ENCODE measurements at regions not wholly inside any gene's neighbourhood (a gene's known extent, or its start where the extent isn't known, plus 50 kb on each side); places are given as distances from the start of the nearest gene placed in this dataset.

DNA sequence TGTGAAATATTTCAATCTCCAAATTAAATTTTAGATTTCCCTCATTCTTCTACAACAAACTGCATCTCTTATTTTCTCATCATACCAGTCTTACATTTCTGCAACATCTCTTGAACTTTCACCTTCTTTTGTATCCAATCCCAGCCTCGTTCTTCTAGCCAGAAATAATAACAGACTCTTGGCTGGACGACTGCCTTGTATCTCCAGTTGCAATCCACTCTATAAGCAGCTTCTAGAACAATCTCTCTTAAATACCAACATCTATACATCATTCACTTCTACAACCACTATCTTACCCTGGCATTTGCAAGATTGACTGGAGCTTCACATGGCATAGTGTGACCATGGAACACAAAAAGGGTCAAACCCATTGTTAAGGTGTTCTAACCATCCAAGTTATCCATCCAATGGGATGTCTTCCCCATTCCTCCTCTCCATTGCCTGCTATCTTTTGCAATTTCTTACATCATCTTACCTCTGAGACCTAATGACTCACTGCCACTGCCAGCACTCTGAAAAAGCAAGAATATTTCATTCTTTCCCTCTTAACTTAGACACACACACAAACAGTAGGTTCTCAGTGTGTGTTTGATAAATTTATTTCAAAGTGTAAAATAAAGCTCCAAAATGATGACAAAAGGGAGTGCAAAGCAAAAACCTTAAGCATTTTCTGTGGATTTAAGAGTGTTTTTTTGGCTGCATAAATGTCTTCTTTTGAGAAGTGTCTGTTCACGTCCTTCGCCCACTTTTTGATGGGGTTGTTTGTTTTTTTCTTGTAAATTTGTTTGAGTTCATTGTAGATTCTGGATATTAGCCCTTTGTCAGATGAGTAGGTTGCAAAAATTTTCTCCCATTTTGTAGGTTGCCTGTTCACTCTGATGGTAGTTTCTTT lies 145.6 kb downstream of the METTL4 start:
- no peak for DNase-seq (ENCODE audit: low spot score)

DNA sequence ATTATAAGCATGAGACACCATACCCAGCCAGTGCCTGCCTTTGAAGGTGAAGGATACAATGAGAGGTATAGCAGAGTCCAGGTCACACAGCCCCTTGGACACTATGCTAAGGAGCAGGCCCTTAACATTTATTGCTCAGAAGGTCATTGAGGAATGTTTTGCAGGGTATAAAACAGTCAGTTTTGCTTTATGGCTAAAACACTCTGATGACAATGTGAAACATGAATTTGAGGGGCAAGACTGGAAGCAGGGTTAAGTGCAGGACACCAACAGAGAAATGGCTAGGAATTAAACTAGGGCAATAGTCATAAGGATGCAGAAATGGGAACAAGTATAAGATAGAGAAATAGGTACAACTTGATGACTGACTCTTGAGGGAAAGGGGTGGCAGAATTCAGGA lies 141.1 kb downstream of the METTL4 start:
- no peak for DNase-seq (ENCODE audit: low spot score)

DNA sequence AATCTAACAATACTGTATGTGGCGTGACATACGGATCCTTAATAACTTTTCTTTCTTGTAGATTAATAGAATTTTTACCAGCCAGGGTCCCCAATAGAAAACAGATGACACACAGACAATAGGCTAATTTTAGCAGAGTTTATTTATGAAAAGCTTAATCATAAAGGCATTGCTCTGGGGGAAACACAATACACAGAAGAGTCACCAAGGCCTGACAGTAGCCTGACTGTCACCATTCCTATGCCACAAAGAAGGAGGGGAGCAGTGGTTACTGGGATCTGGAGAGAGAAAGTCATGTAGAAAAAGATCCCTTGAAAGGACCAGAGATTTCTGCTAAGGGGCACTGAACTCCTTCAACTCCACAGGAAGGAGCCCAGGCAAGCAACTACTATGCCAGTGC lies 139.5 kb downstream of the METTL4 start:
- DNase-seq (ENCODE audit: low spot score): no peak

DNA sequence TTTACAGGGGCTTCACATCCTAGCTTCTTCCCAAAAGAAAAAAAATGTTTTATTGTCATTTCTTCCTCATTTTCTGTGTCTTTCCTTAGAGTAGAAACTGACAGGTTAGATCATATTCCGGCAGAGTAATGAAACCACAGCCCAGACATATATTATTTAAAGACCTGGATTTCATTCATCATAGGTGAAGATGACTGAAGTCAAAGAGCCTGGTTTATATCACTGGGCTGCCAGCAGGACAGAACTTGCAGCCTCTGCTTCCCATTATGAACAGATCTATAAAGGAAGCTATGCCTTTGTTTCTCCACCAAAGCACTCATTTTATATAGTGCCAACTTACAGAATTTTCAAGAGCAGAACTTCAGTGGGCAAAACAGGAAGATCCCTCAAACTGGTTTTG lies 137.9 kb downstream of the METTL4 start:
- no peak for DNase-seq (ENCODE audit: low spot score)

DNA sequence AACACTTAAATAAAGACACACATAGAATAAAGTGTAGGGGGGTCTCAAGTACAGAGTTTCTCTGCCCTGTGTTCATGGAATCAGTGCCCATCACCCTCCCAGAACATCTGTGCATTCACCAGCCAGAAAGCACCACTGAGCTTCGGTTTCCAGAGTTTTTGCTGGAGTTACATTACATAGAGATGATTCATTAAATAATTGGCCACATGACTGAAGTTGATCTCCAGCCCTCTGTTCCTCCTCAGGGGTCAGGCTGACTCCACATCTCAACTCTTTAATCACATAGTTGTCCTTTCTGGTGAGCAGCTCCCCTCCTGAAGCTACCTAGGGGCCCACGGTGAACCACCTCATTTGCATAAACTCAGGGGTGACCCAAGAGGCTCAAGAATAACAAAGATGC lies 129.8 kb downstream of the METTL4 start:
- DNase-seq (ENCODE audit: low spot score): no peak

DNA sequence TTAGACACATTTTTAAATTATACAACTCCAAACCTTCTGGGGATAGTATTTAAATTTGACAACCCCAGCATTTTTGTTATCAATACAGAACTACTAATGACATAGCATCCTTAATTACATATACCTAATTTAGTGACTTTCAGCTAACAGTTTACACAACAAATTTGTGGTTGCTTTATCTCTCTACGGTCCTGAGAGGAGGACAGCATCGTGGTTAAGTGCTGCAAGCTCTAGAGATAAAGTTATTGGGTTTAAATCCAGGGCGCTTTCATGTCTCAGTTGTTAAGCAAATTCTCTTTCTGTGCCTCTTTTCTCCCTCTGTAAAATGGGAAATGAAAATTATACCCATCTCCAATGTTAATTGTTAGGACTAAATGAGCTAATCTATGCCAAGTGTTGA lies 129.3 kb downstream of the METTL4 start:
- no peak for DNase-seq (ENCODE audit: low spot score)

DNA sequence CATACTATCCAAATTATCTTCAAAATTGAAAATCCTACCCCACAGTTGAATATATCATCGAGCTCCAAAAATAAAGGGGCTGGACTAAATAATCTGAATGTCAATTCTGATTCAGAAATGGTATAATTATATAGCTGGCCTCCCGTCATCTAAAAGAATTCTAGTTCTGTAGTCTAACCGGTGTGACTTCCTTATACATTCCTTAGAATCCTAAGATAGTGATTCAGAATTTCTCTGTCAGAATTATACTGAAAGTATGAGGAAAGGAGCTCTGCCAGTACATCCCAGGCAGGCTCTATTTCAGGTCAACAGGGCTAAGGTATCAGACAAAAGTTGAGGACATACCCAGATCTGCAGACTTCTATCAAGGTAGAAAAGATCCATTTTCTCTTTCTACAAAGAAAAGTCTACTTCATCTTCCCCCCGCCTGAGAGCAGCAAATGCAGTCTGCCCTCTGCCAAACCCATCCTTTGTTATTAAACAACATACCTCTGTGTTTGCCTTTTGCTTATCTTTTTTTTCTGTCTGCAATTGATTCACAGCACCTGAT lies 128.5 kb downstream of the METTL4 start:
- DNase-seq (ENCODE audit: low spot score): no peak

DNA sequence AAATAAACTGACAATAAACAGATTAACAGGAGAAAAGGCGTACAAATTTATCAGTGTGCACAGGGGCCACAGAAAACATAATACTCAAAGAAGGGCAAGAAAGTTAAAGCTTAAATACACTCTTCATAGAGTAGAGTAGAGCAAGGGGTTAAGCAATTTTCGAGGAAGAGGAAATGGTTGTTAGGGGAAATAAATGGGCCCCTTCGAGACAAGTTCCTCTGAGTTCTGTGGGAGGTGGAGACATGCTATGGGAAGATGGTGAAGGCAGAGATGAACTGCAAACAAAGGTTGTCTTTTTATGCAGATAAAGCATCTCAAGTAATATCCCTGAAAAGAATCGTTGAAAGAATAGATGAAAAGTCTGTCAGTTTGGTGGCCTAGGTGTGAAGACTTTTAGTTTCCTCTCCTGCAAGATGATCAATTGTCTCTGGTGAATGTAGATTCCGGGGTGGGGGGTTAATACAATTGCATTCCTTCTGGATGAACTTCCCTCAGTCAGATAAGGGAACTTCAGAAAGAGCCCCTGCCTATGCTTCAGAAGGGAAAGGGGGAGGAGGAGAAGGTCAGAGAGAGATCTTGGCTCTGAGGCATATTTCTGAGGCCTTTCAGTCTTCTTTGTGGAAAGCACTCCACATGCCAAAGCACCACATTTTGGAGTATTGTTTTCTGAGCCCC lies 127.0 kb downstream of the METTL4 start:
- no peak for DNase-seq (ENCODE audit: low spot score)

DNA sequence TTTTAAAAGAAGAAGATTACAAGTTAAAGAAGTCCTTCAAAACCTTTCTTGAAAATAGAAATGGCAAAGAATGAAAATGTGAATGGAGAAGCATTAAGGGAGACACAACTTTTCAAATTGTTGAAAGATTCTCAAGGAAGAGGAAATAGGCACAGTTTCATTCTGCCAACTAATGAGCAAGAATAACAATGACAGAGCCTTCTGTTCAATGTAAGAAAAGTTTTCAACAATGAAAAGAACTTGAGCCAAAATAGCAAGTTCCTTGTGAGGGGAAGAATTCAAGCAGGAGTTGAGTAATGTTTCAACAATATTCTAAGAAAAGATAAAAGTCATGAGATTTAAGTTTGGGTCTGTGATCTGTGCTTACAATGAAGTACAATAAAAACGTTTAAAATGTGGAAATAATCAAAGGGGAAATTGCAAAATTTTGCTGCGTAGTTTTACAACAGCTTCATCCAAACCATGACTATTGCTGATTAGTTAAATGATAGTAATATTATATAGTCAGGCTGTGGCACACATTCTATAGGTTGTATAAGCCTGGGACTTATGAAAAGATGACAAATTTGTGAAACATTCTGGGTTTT lies 122.6 kb downstream of the METTL4 start:
- no peak for DNase-seq (ENCODE audit: low spot score)

DNA sequence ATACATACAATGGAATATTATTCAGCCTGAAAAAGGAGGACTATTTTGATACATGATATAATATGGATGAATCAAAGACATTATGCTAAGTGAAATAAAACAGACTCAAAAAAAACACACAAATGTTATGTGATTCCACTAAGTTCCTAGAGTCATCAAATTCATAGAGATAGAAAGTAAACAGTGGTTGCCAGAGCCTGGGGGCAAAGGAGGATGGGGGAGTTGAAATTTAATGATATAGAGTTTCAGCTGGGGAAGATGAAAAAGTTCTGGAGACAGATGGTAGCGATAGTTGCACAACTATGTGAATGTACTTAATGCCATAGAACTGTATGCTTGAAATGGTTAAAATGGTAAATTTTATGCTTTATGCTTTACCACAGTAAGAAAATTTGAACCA lies 119.7 kb downstream of the METTL4 start:
- no peak for DNase-seq (ENCODE audit: low spot score)

DNA sequence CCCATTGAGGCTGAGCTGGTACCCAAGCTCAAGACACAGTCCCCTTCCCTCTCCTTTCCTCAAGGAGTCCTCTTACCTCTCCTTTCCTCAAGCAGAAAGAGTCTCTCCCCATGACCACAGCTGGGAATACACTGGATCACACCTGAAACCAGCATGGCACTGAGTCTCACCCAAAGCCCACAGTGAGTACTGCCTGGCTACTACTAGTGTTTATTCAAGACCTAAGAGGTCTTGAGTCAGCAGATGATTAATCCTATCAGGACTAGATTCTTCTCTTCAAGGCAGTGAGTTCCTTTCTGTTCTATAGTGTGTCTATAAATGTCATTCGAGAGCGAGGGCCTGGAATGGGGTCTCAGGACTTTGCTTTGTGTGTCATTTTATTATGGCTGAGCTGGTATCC lies 111.4 kb downstream of the METTL4 start:
- DNase-seq (ENCODE audit: low spot score): no peak

DNA sequence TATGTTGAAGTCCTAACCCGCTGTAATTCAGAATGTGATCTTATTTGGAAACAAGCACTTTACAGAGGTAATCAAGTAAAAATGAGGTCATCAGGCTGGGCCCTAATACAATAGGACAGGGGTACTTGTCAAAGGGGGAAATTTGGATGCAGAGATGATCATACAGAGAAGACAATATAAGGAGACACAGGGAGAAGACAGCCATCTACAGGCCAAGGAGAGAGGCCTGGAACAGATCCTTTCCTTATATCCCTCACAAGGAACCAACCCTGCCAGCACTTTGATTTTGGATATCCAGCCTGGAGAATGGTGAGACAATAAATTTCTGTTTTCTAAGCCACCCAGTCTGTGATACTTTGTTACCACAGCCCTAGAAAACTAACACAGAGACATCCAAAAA lies 104.3 kb downstream of the METTL4 start:
- DNase-seq (ENCODE audit: low spot score): no peak

DNA sequence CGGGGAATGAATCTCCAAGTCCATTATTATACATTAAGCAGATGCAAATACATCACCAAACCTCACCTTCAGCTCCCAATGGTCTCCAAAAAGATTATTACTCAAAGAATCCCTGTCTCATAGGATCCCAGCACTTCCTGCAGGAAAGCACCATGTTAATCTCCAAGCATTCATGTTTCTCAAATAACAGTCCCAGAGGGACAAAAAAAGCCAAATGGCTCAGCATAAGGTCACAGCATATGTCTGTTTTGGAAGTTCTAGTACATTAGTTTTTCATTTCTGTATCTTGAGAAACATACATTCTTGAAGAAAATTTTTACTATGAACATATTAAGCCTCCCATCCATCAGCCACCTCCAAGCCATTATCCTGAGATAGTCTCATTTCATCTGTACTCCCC lies 103.3 kb downstream of the METTL4 start:
- no peak for DNase-seq (ENCODE audit: low spot score)

DNA sequence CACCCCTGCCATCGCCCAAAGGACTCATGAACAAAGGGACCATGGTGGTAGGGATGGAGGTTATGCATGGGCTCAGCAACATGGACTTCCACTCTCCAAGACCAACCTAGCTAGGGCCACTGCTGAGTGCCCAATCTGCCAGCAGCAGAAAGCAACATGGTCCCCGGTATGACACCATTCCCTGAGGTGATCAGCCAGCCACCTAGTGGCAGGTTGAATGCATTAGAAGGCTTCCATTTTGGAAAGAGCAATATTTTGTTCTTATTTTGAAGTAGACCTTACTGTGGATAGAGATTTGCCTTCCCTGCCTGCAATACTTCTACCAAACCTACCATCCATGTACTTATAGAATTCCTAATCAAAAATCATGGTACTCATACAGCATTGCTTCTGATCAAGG lies 99.8 kb downstream of the METTL4 start:
- DNase-seq (ENCODE audit: low spot score): peak; percentile 10

DNA sequence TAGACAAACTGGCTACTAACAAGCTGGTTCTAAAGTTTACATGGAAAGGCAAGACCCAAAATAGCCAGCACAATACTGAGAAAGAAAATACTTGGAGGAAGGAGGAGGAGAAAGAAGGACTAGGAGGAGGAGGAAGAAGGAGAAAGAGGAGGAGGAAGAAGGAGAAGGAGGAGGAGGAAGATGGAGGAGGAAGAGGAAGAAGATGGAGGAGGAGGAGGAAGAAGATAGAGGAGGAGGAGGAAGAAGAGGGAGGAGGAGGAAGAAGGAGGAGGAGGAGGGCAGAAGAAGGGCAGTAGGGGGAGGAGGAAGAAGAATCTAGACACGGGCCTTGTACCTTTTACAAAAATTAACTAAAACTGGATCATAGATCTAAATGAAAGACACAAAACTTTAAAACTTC lies 92.6 kb downstream of the METTL4 start:
- DNase-seq (ENCODE audit: low spot score): no peak

DNA sequence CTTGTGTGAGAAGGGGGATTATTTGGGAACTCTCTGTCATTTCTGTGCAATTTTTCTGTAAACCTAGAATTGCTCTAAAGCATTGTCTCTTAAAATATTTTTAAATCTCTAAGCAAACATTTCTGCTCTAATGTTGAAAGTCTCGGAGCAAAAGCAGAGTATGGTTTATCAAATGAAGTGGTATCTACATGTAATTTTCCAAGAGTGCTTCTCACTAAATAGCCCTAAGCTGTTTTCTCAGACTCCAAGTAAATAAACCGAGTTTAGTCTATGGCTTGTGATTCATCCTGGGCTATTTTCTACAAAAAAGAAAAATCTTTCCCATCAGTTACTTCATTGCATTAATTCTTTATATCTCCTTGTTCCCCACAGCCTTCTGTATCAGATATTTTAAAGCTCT lies 90.8 kb downstream of the METTL4 start:
- DNase-seq (ENCODE audit: low spot score): no peak

DNA sequence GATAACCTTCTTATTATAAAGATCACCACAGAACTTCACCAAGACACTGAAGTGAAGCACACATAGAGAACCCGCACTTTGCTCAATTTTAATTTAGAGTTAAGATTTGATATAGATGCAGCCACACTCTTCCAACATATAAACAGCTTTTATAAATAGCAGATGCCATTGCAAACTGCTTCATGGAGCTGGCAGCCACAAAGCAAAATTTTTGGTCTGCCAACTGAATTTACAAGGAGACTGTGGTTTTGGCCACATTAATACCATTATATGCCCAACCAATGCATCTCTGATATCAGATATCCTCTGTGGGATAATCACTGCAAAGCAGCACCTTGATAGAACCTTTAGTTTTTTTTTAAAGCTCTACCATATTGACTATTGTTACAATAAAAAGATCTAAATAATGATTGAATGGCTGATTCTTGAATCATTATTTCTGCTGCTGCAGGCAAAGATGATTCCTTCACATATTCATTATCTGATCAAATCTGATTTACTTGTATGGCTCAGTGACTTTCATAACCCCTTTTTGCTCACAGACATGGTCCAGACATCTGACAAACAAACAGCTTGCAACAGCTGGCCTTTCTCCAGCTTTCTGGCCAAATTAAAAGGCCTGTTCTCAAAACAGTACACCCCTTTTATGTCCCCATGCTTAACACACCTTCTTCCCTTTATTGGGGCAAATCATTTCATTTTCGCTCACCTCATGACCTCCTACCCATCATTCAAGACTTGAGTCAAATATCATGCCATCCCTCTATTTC lies 88.4 kb downstream of the METTL4 start:
- no peak for DNase-seq (ENCODE audit: low spot score)

DNA sequence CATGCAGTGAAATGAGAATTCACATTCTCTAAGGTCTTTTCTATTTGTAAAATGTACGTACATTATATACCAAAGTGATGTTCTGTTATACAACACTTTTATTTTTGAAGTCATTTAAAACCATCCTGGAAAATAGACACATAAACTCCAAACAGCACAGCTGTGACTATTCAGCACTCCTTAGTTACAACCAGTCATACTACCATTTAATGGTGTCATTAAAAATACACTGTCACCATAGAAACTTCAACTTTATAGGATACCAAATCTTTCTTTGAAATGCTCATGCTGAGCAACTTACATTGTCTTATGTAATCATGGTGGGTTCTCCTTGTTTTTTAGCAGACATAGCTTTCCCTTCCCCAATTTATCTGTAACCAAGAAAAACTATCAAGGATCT lies 85.3 kb downstream of the METTL4 start:
- no peak for DNase-seq (ENCODE audit: low spot score)

DNA sequence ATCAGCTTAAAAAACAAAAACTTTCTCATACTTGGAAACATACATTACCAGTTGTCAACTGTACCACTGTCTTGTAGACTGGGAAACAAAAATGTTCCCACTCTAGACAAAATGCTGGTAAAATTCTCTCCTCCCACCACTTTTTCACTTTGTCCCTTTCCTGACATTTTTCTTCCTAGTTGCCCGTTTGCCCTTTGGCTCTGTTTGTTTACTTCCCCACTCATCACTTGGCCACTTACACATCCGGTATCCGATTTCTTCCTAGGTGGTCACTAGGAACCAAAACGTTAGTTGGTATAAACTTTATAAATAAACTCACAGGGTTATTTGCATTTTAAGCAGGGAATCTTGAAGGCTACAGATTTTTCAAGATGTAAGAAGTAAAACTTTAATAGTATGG lies 84.9 kb downstream of the METTL4 start:
- peak; percentile 9 for DNase-seq (ENCODE audit: low spot score)
